ENCODE measurements at regions not wholly inside any gene's neighbourhood (a gene's known extent, or its start where the extent isn't known, plus 50 kb on each side); places are given as distances from the start of the nearest gene placed in this dataset.

GRCh38 chr10:123327450-123327849 is 173.2 kb downstream of the BUB3 start:
- no peak overlapping the region for H3K4me3 Mint-ChIP-seq
- Histone ChIP-seq H2AFZ (ENCODE audit: insufficient read depth, low read depth, low read length, poor library complexity, severe bottlenecking) (no peak overlapping the region), H3K27ac (ENCODE audit: low read depth in 1 of 2, low read length in 2 of 2) (no peak overlapping the region), H3K36me3 (replicated peaks in 1 of 2; ENCODE audit: control insufficient read depth in 1 of 2, insufficient read depth in 2 of 2, low read length in 2 of 2) (no peaks in the 10 kb centered on the region), H3K27me3 (ENCODE audit: control insufficient read depth in 2 of 2, insufficient read depth in 2 of 2, low read length in 2 of 2) (peaks cover 0 to 5% of the 10 kb centered on the region in 2 donors), H3K79me2 (ENCODE audit: insufficient read depth, low read length) (no peaks in the 10 kb centered on the region), H4K20me1 (ENCODE audit: insufficient read depth, low read length) (no peaks in the 10 kb centered on the region), H3K4me1 (ENCODE audit: control insufficient read depth in 1 of 2, insufficient read depth in 2 of 2, low read length in 2 of 2) (no peaks in the 10 kb centered on the region), H3K9me3 (replicated peaks in 1 of 2; ENCODE audit: control insufficient read depth in 1 of 2, insufficient read depth in 1 of 2, low read length in 2 of 2) (no peaks in the 10 kb centered on the region), H3K9ac (ENCODE audit: insufficient read depth, low read length, poor library complexity, severe bottlenecking) (no peak overlapping the region), H3K4me3 (replicated peaks in 1 of 3; ENCODE audit: low read depth in 2 of 3, low read length in 3 of 3) (no peak overlapping the region), H3K4me2 (replicated peaks; ENCODE audit: extremely low read depth, low read length, poor library complexity, severe bottlenecking) (no peak overlapping the region)
- H3K27me3 Mint-ChIP-seq (ENCODE audit: low read depth in 3 of 3), result peaks cover 0 to 9% (median 0%) of the 10 kb centered on the region in 3 donors
- intact Hi-C loops (cut with micrococcal nuclease), result no loop called here
- H3K9me3 Mint-ChIP-seq, result peaks cover 0 to 8% (median 4%) of the 10 kb centered on the region in 7 donors
- no peak for TF ChIP-seq CTCF (IDR thresholded peaks at IDR 0.05)
- no peak overlapping the region for H3K27ac Mint-ChIP-seq
- DNase-seq, result no peak
- no peaks in the 10 kb centered on the region for H3K4me1 Mint-ChIP-seq
- no peaks in the 10 kb centered on the region for H3K36me3 Mint-ChIP-seq
- WGBS (ENCODE audit: insufficient coverage), result no CpG with 5 or more reads among the region's 1 CpG

- no peak overlapping the region for H3K4me3 Mint-ChIP-seq
- Histone ChIP-seq H3K4me2 (replicated peaks; ENCODE audit: extremely low read depth, low read length, poor library complexity, severe bottlenecking) (no peak overlapping the region), H3K9me3 (replicated peaks in 1 of 2; ENCODE audit: control insufficient read depth in 1 of 2, insufficient read depth in 1 of 2, low read length in 2 of 2) (no peaks in the 10 kb centered on the region), H3K27ac (ENCODE audit: low read depth in 1 of 2, low read length in 2 of 2) (no peak overlapping the region), H3K9ac (ENCODE audit: insufficient read depth, low read length, poor library complexity, severe bottlenecking) (no peak overlapping the region), H3K36me3 (replicated peaks in 1 of 2; ENCODE audit: control insufficient read depth in 1 of 2, insufficient read depth in 2 of 2, low read length in 2 of 2) (no peaks in the 10 kb centered on the region), H3K79me2 (ENCODE audit: insufficient read depth, low read length) (no peaks in the 10 kb centered on the region), H3K4me3 (replicated peaks in 1 of 3; ENCODE audit: low read depth in 2 of 3, low read length in 3 of 3) (no peak overlapping the region), H3K27me3 (ENCODE audit: control insufficient read depth in 2 of 2, insufficient read depth in 2 of 2, low read length in 2 of 2) (peaks cover 0 to 5% of the 10 kb centered on the region in 2 donors), H3K4me1 (ENCODE audit: control insufficient read depth in 1 of 2, insufficient read depth in 2 of 2, low read length in 2 of 2) (no peaks in the 10 kb centered on the region), H4K20me1 (ENCODE audit: insufficient read depth, low read length) (no peaks in the 10 kb centered on the region), H2AFZ (ENCODE audit: insufficient read depth, low read depth, low read length, poor library complexity, severe bottlenecking) (no peak overlapping the region)
- DNase-seq, result no peak
- intact Hi-C loops (cut with micrococcal nuclease), result no loop called here
- WGBS (ENCODE audit: insufficient coverage), result 100% methylated on average over 1 of the region's 2 CpGs
- no peaks in the 10 kb centered on the region for H3K36me3 Mint-ChIP-seq
- no peaks in the 10 kb centered on the region for H3K4me1 Mint-ChIP-seq
- H3K27me3 Mint-ChIP-seq (ENCODE audit: low read depth in 3 of 3), result peaks cover 0 to 9% (median 0%) of the 10 kb centered on the region in 3 donors
- TF ChIP-seq CTCF (IDR thresholded peaks at IDR 0.05), result no peak
- peaks cover 0 to 8% (median 4%) of the 10 kb centered on the region in 7 donors for H3K9me3 Mint-ChIP-seq
- H3K27ac Mint-ChIP-seq, result no peak overlapping the region
Measured at GRCh38 chr10:123327896-123328295, 173.7 kb downstream of the BUB3 start.
